Kidney glomerular epithelial cell (primary cell): ENCODE measurements at regions not wholly inside any gene's neighbourhood (a gene's known extent, or its start where the extent isn't known, plus 50 kb on each side); places are given as distances from the start of the nearest gene placed in this dataset.

Experiments used
- DNase-seq: peaks from one replicate; lab custom pipeline; 2025; lab: John Stamatoyannopoulos, UW

- no peak for DNase-seq
Observed at GRCh38 chr20:4070323-4071177, 55.2 kb upstream of the RNF24 start.

GRCh38 chr20:4069751-4070150 is 54.4 kb upstream of the RNF24 start:
- no peak for DNase-seq

- DNase-seq: no peak
Observed at GRCh38 chr20:4068708-4069107, 53.4 kb upstream of the RNF24 start.

GRCh38 chr20:4067600-4068261 is 52.4 kb upstream of the RNF24 start:
- no peak for DNase-seq

- DNase-seq: no peak
Observed at GRCh38 chr20:4066551-4066950, 51.2 kb upstream of the RNF24 start.

- DNase-seq: no peak
Observed at GRCh38 chr20:4065391-4065844, 50.1 kb upstream of the RNF24 start.
